PC-9 (cell line): ENCODE measurements at regions not wholly inside any gene's neighbourhood (a gene's known extent, or its start where the extent isn't known, plus 50 kb on each side); places are given as distances from the start of the nearest gene placed in this dataset.

ENCODE experiments used
- BruUV-seq: library from RNA; stranded (reverse); fragments of 400-500 nt; replicated peaks from 2 replicates; lab custom pipeline; 2021; lab: Mats Ljungman, UMichigan
- CTCF ChIA-PET: fragments of 300-600 bp; sonication (Branson Sonifier 250); formaldehyde crosslinking; loops from one replicate; lab custom pipeline; 2022; ENCODE audit warnings: antibody characterized with exemption; lab: Charles Lee
- POLR2A ChIA-PET: fragments of 300-600 bp; sonication (Branson Sonifier 250); formaldehyde crosslinking; loops from one replicate; lab custom pipeline; 2022; ENCODE audit warnings: antibody characterized with exemption; ENCODE audit not compliant: unreplicated experiment; lab: Charles Lee
- DNase-seq, 2 experiments: peaks; one replicate each; pipeline versions ENCODE4 v3.0.0 to v3.0.0-alpha.2; 2015 to 2022; ENCODE audit warnings: mixed read lengths in 1 of 2
- H2AFZ ChIP-seq: fragments of 200-600 bp; sonication (generic); 2 replicates; pipeline ENCODE4 v1.8.1; 2017; ENCODE audit warnings: antibody characterized with exemption
- H3F3A ChIP-seq: fragments of 200-600 bp; sonication (generic); 2 replicates; pipeline ENCODE4 v1.8.1; 2017; ENCODE audit warnings: antibody characterized with exemption, mild to moderate bottlenecking, low read depth; ENCODE audit not compliant: insufficient read depth
- H3K27ac ChIP-seq: fragments of 200-600 bp; sonication (generic); 2 replicates; pipeline ENCODE4 v1.6.1; 2016; ENCODE audit warnings: mixed run types
- H3K27me3 ChIP-seq: fragments of 200-600 bp; sonication (generic); 2 replicates; pipeline ENCODE4 v1.6.1; 2016; ENCODE audit warnings: low read depth, mixed run types; ENCODE audit not compliant: insufficient read depth
- H3K36me3 ChIP-seq: fragments of 200-600 bp; sonication (generic); 2 replicates; pipeline ENCODE4 v1.6.1; 2016; ENCODE audit warnings: low read depth, mixed run types
- H3K4me1 ChIP-seq: fragments of 200-600 bp; sonication (generic); replicated peaks from 2 replicates; pipeline ENCODE4 v1.6.1; 2016; ENCODE audit warnings: mixed run types; ENCODE audit not compliant: insufficient read depth
- H3K4me2 ChIP-seq: fragments of 200-600 bp; sonication (generic); 2 replicates; pipeline ENCODE4 v1.6.1; 2017; ENCODE audit warnings: mixed run types
- H3K4me3 ChIP-seq: fragments of 200-600 bp; sonication (generic); 2 replicates; pipeline ENCODE4 v1.6.1; 2016; ENCODE audit warnings: mixed run types
- H3K79me2 ChIP-seq: fragments of 200-600 bp; sonication (generic); 2 replicates; pipeline ENCODE4 v1.6.1; 2017; ENCODE audit warnings: low read depth, mixed run types
- H3K9me2 ChIP-seq: fragments of 200-600 bp; sonication (generic); 2 replicates; pipeline ENCODE4 v1.8.1; 2017; ENCODE audit warnings: mild to moderate bottlenecking; ENCODE audit not compliant: insufficient read depth
- H3K9me3 ChIP-seq: fragments of 200-600 bp; sonication (generic); 2 replicates; pipeline ENCODE4 v1.8.1; 2016; ENCODE audit warnings: low read depth; ENCODE audit not compliant: insufficient read depth
- H4K20me1 ChIP-seq: fragments of 200-600 bp; sonication (generic); 2 replicates; pipeline ENCODE4 v1.8.1; 2017; ENCODE audit not compliant: insufficient read depth
- EZH2 ChIP-seq: fragments of 200-600 bp; sonication (generic); IDR thresholded peaks from 2 replicates; pipeline ENCODE4 v1.8.0; 2017; ENCODE audit warnings: antibody characterized with exemption, low read depth
- intact Hi-C: fragments of 100-400 bp; cut with micrococcal nuclease; formaldehyde crosslinking; loops from one replicate; pipeline ENCODE4 v1.10.0; 2022; ENCODE audit not compliant: unreplicated experiment
- TF ChIP-seq, protein P1 (sequence below): fragments of 200-600 bp; sonication (generic); conservative IDR thresholded peaks from 2 replicates; pipeline ENCODE4 v1.6.1; 2017; ENCODE audit warnings: mixed run types, antibody characterized with exemption, mild to moderate bottlenecking, moderate library complexity

- Histone ChIP-seq H3K36me3 (no peaks in the 10 kb centered on the region), H3K27ac (no peak overlapping the region), H3K4me3 (no peak overlapping the region), H3K9me3 (no peaks in the 10 kb centered on the region), H3K79me2 (no peaks in the 10 kb centered on the region), H2AFZ (no peak overlapping the region), H4K20me1 (no peaks in the 10 kb centered on the region), H3K27me3 (peaks cover 58% of the 10 kb centered on the region), H3K4me1 (no peaks in the 10 kb centered on the region), H3K9me2 (no peaks in the 10 kb centered on the region), H3K4me2 (no peak overlapping the region), H3F3A (no peaks in the 10 kb centered on the region)
- DNase-seq: no peak
- ChIA-PET POLR2A (no interaction called here), CTCF (interaction anchor here (0.7 kb wide), 1 partner anchor 138 kb away, joined by 6 read pairs; no protein-coding TSS in a partner anchor)
- intact Hi-C loops: no loop called here
- no TSS peak for BruUV-seq
- no peak for TF ChIP-seq EZH2
- TF ChIP-seq, protein P1, sequence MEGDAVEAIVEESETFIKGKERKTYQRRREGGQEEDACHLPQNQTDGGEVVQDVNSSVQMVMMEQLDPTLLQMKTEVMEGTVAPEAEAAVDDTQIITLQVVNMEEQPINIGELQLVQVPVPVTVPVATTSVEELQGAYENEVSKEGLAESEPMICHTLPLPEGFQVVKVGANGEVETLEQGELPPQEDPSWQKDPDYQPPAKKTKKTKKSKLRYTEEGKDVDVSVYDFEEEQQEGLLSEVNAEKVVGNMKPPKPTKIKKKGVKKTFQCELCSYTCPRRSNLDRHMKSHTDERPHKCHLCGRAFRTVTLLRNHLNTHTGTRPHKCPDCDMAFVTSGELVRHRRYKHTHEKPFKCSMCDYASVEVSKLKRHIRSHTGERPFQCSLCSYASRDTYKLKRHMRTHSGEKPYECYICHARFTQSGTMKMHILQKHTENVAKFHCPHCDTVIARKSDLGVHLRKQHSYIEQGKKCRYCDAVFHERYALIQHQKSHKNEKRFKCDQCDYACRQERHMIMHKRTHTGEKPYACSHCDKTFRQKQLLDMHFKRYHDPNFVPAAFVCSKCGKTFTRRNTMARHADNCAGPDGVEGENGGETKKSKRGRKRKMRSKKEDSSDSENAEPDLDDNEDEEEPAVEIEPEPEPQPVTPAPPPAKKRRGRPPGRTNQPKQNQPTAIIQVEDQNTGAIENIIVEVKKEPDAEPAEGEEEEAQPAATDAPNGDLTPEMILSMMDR: no peak
Observed at GRCh38 chr17:34843682-34844081, 117.6 kb downstream of the CCT6B start.

- BruUV-seq: no TSS peak
- CTCF ChIA-PET: no interaction called here
- POLR2A ChIA-PET: no interaction called here
Observed at GRCh38 chr17:34842235-34842634, 119.0 kb downstream of the CCT6B start.

GRCh38 chr17:34841467-34841866 is 119.8 kb downstream of the CCT6B start:
- no peaks in the 10 kb centered on the region for H3K9me3 ChIP-seq
- no peaks in the 10 kb centered on the region for H3K79me2 ChIP-seq
- peaks cover 53% of the 10 kb centered on the region for H3K27me3 ChIP-seq
- H3K36me3 ChIP-seq: no peaks in the 10 kb centered on the region
- H3K4me1 ChIP-seq: no peaks in the 10 kb centered on the region
- no peaks in the 10 kb centered on the region for H3F3A ChIP-seq
- DNase-seq: no peak
- no TSS peak for BruUV-seq
- H4K20me1 ChIP-seq: no peaks in the 10 kb centered on the region
- no peak overlapping the region for H3K4me2 ChIP-seq
- H3K4me3 ChIP-seq: no peak overlapping the region
- no peaks in the 10 kb centered on the region for H3K9me2 ChIP-seq
- no peak overlapping the region for H3K27ac ChIP-seq
- ChIA-PET CTCF (no interaction called here), POLR2A (no interaction called here)
- intact Hi-C loops: no loop called here
- no peak overlapping the region for H2AFZ ChIP-seq
- no peak for TF ChIP-seq EZH2
- TF ChIP-seq, protein P1: no peak

More at GRCh38 chr17:34842235-34842634, 119.0 kb downstream of the CCT6B start:
- no peak for DNase-seq
- Histone ChIP-seq H3K79me2 (no peaks in the 10 kb centered on the region), H3F3A (no peaks in the 10 kb centered on the region), H3K9me3 (no peaks in the 10 kb centered on the region), H3K27me3 (peaks cover 55% of the 10 kb centered on the region), H3K4me1 (no peaks in the 10 kb centered on the region), H4K20me1 (no peaks in the 10 kb centered on the region), H3K36me3 (no peaks in the 10 kb centered on the region), H3K4me2 (no peak overlapping the region), H3K4me3 (no peak overlapping the region), H3K9me2 (no peaks in the 10 kb centered on the region), H2AFZ (no peak overlapping the region), H3K27ac (no peak overlapping the region)
- no peak for TF ChIP-seq EZH2
- TF ChIP-seq, protein P1: no peak
- intact Hi-C loops: no loop called here
